Hepatocyte (in vitro differentiated cells): ENCODE measurements at regions not wholly inside any gene's neighbourhood (a gene's known extent, or its start where the extent isn't known, plus 50 kb on each side); places are given as distances from the start of the nearest gene placed in this dataset.

Source experiments
- CTCF ChIP-seq: fragments of 200-600 bp; sonication (generic); IDR thresholded peaks from 2 replicates; pipeline ENCODE4 v1.5.1; 2016; ENCODE audit warnings: antibody characterized with exemption, mild to moderate bottlenecking; ENCODE audit not compliant: poor library complexity
- EZH2 ChIP-seq: fragments of 200-600 bp; sonication (generic); IDR thresholded peaks from 2 replicates; pipeline ENCODE4 v1.6.1; 2016; ENCODE audit warnings: antibody characterized with exemption, mild to moderate bottlenecking, borderline replicate concordance

GRCh38 chrX:146363919-146364318 lies 445.7 kb upstream of the CXorf51B start:
- TF ChIP-seq EZH2 (no peak), CTCF (no peak)
